K562 (cell line): ENCODE measurements at regions not wholly inside any gene's neighbourhood (a gene's known extent, or its start where the extent isn't known, plus 50 kb on each side); places are given as distances from the start of the nearest gene placed in this dataset.

Experiments used
- ATAC-seq: fragments of 200-7000 bp; cut with Tn5 transposase; 3 replicates; pipeline ENCODE4 v1.9.1; 2020; ENCODE audit warnings: moderate library complexity
- BruUV-seq: library from RNA; stranded (reverse); fragments of 400-500 nt; replicated peaks from 2 replicates; lab custom pipeline; 2021; lab: Mats Ljungman, UMichigan
- CTCF ChIA-PET: fragments of 300-600 bp; formaldehyde crosslinking; extraction: SDS; loops from one replicate; lab custom pipeline; 2021; ENCODE audit warnings: low intra/inter-chr PET ratio; lab: Yijun Ruan, JAX
- POLR2A ChIA-PET: fragments of 300-600, 350-650 bp; sonication (Branson Sonifier 250); formaldehyde crosslinking; extraction: SDS; loops from one replicate; lab custom pipeline; 2021; ENCODE audit warnings: antibody characterized with exemption, inconsistent platforms; lab: Yijun Ruan, JAX
- DNase-seq, 4 experiments: peaks; one replicate each; pipeline versions ENCODE4 v3.0.0 to v3.0.0-alpha.2; 2011 to 2018; ENCODE audit warnings: low spot score in 3 of 4, mixed read lengths in 3 of 4; ENCODE audit errors: extremely low read depth in 1 of 4
- FAIRE-seq: peaks from 2 replicates; lab custom pipeline; 2011; peaks lifted over from hg19 to GRCh38; lab: Jason Lieb, UNC
- H2AFZ ChIP-seq: 2 replicates; pipeline ENCODE4 v1.6.0; 2011; ENCODE audit warnings: low read depth, low read length, control low read depth, inconsistent platforms
- H3K27ac ChIP-seq: fragments of 200-600 bp; 3 replicates; pipeline ENCODE4 v1.8.0; 2011; ENCODE audit warnings: low read depth, mild to moderate bottlenecking, control low read depth, inconsistent platforms, low read length, moderate library complexity, mixed read lengths; ENCODE audit errors: extremely low read depth
- H3K27me3 ChIP-seq, 2 experiments: fragments of 300-600 bp in 1 of 2; 2 replicates in 1 of 2; 3 replicates in 1 of 2; pipeline versions ENCODE4 v1.6.0 to v1.8.0; 2011; ENCODE audit warnings: inconsistent platforms in 2 of 2, low read length in 2 of 2, mild to moderate bottlenecking in 1 of 2, mixed read lengths in 1 of 2, moderate library complexity in 1 of 2; ENCODE audit not compliant: control insufficient read depth in 2 of 2, insufficient read depth in 2 of 2
- H3K36me3 ChIP-seq: fragments of 300-600 bp; 3 replicates; pipeline ENCODE4 v1.8.0; 2011; ENCODE audit warnings: mild to moderate bottlenecking, low read length, inconsistent platforms; ENCODE audit not compliant: control insufficient read depth, insufficient read depth
- H3K4me1 ChIP-seq, 2 experiments: fragments of 200-600 bp in 1 of 2; replicated peaks in 1 of 2; 2 replicates in 1 of 2; 3 replicates in 1 of 2; pipeline versions ENCODE4 v1.5.1 to v1.8.0; 2011; ENCODE audit warnings: inconsistent platforms in 2 of 2, low read length in 2 of 2, mild to moderate bottlenecking in 1 of 2, mixed read lengths in 1 of 2, moderate library complexity in 1 of 2; ENCODE audit not compliant: control insufficient read depth in 2 of 2, insufficient read depth in 2 of 2
- H3K4me2 ChIP-seq: 2 replicates; pipeline ENCODE4 v1.6.1; 2011; ENCODE audit warnings: low read length, control low read depth, inconsistent platforms, mixed read lengths; ENCODE audit not compliant: insufficient read depth
- H3K4me3 ChIP-seq: fragments of 200-600 bp; sonication (generic), shearing (Covaris generic); 2 replicates; pipeline ENCODE4 v1.5.1; 2016; ENCODE audit warnings: control low read depth, inconsistent platforms
- H3K79me2 ChIP-seq: fragments of 200-600 bp; 3 replicates; pipeline ENCODE4 v1.8.0; 2011; ENCODE audit warnings: low read length, inconsistent platforms; ENCODE audit not compliant: control insufficient read depth, insufficient read depth
- H3K9ac ChIP-seq, 2 experiments: 2 replicates each; pipeline versions ENCODE4 v1.6.0 to v1.6.1; 2011; ENCODE audit warnings: low read depth in 2 of 2, low read length in 2 of 2, control low read depth in 1 of 2, inconsistent platforms in 1 of 2, mild to moderate bottlenecking in 1 of 2, mixed read lengths in 1 of 2; ENCODE audit not compliant: insufficient read depth in 1 of 2
- H3K9me1 ChIP-seq: one replicate; pipeline ENCODE4 v1.6.0; 2011; ENCODE audit warnings: inconsistent platforms, mild to moderate bottlenecking, low read length, moderate library complexity; ENCODE audit not compliant: control insufficient read depth, insufficient read depth
- H3K9me3 ChIP-seq: replicated peaks from 2 replicates; pipeline ENCODE4 v1.5.1; 2011; ENCODE audit warnings: low read depth, low read length, inconsistent platforms; ENCODE audit not compliant: control insufficient read depth, insufficient read depth
- H4K20me1 ChIP-seq: replicated peaks from 2 replicates; pipeline ENCODE4 v1.6.1; 2011; ENCODE audit warnings: low read length, inconsistent platforms, mixed read lengths; ENCODE audit not compliant: control insufficient read depth, insufficient read depth
- FOXA1 ChIP-seq: fragments of 450-650 bp; IDR thresholded peaks from 2 replicates; pipeline ENCODE4 v1.6.1; 2016; ENCODE audit warnings: mild to moderate bottlenecking, borderline replicate concordance
- HOXB6 ChIP-seq: fragments of 250-450 bp; sonication (Bioruptor Pico); IDR thresholded peaks from 2 replicates; pipeline ENCODE4 v1.5.1; 2022; ENCODE audit warnings: mild to moderate bottlenecking, borderline replicate concordance
- LCOR ChIP-seq: sonication (generic); formaldehyde crosslinking; IDR thresholded peaks from 2 replicates; pipeline ENCODE4 v1.8.0; 2022; ENCODE audit warnings: mild to moderate bottlenecking, missing genetic modification reagents
- NFXL1 ChIP-seq: fragments of 450-650 bp; formaldehyde crosslinking; IDR thresholded peaks from 2 replicates; pipeline ENCODE4 v1.4.0; 2021; ENCODE audit warnings: mild to moderate bottlenecking
- PHB2 ChIP-seq: fragments of 450-650 bp; IDR thresholded peaks from 2 replicates; pipeline ENCODE4 v1.6.1; 2017; ENCODE audit warnings: low read depth
- POLR2B ChIP-seq: fragments of 450-650 bp; IDR thresholded peaks from 2 replicates; pipeline ENCODE4 v1.6.1; 2018; ENCODE audit warnings: low read depth; ENCODE audit not compliant: partially characterized antibody
- WHSC1 ChIP-seq: IDR thresholded peaks from one replicate; pipeline ENCODE4 v1.6.1; 2012; ENCODE audit warnings: low read length, control low read depth, inconsistent platforms
- ZBTB8A ChIP-seq: fragments of 450-650 bp; IDR thresholded peaks from 2 replicates; pipeline ENCODE4 v1.6.1; 2018; ENCODE audit warnings: mild to moderate bottlenecking, moderate library complexity; ENCODE audit not compliant: partially characterized antibody
- ZNF408 ChIP-seq: fragments of 250-450 bp; sonication (Bioruptor Pico); IDR thresholded peaks from 2 replicates; pipeline ENCODE4 v1.4.0; 2020; ENCODE audit warnings: low read depth, mild to moderate bottlenecking, moderate library complexity
- ZSCAN32 ChIP-seq: fragments of 450-650 bp; formaldehyde crosslinking; IDR thresholded peaks from 2 replicates; pipeline ENCODE4 v1.4.0; 2020; ENCODE audit warnings: mild to moderate bottlenecking, moderate library complexity
- WGBS: fragments of 100-300 bp; shearing (Covaris generic); methylation state at CpG from one replicate; pipeline ENCODE4 v1.1.6; 2016; ENCODE audit warnings: low coverage, mixed read lengths; ENCODE audit not compliant: insufficient coverage; ENCODE audit errors: missing lambda C conversion rate; 5-methylcytosine and 5-hydroxymethylcytosine counted together
- in situ Hi-C: fragments of 300-500 bp; cut with MboI; formaldehyde crosslinking; loops from 4 replicates; pipeline ENCODE4 v1.15.0; 2018; ENCODE audit warnings: inconsistent platforms, mixed read lengths
- intact Hi-C: fragments of 100-400 bp; cut with micrococcal nuclease; formaldehyde crosslinking; loops from 2 replicates; pipeline ENCODE4 v1.14.2; 2022
- TF ChIP-seq, protein P1 (sequence below): fragments of 450-650 bp; formaldehyde crosslinking; IDR thresholded peaks from 2 replicates; pipeline ENCODE4 v1.4.0; 2022; ENCODE audit warnings: mild to moderate bottlenecking, moderate library complexity
- TF ChIP-seq, protein P2 (sequence below): fragments of 250-450 bp; sonication (Bioruptor Pico); IDR thresholded peaks from 2 replicates; pipeline ENCODE4 v1.5.0; 2021
- TF ChIP-seq, protein P3 (sequence below): sonication (generic); formaldehyde crosslinking; IDR thresholded peaks from 2 replicates; pipeline ENCODE4 v1.8.0; 2022; ENCODE audit warnings: missing genetic modification reagents, mild to moderate bottlenecking, moderate library complexity, borderline replicate concordance

DNA sequence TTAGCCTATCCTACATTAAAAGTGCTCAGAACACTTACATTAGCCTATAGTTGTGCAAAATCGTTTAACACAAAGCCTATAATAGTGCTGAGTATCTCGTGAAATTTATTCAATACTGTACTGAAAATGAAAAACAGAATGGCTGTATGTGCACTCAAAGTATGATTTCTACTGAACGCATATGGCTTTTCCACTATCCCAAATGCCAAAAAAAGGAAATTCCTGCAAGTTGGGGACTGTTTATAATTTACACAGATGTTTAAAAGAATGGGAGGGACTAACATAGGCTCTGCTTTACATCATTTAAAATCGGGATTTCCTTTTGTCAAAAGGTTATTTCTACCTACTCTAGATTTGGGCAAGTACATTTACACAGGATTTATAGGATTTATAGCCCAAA is 101.4 kb upstream of the PELI1 start:
- Histone ChIP-seq H3K27me3 (no peaks in the 10 kb centered on the region), H3K9me1 (no peaks in the 10 kb centered on the region), H3K4me1 (no peaks in the 10 kb centered on the region; a peak in 1 of 5 replicates), H3K9ac (no peak overlapping the region), H2AFZ (no peak overlapping the region), H3K79me2 (no peaks in the 10 kb centered on the region), H3K9me3 (no peaks in the 10 kb centered on the region), H3K4me3 (no peak overlapping the region), H3K4me2 (no peak overlapping the region), H3K36me3 (no peaks in the 10 kb centered on the region), H3K27ac (no peak overlapping the region)
- in situ Hi-C loops: no loop called here
- ChIA-PET CTCF (no interaction called here), POLR2A (no interaction called here)
- no TSS peak for BruUV-seq
- ATAC-seq (no peak), DNase-seq (no peak), FAIRE-seq (no peak)
- 3% methylated on average over 4 of the region's 4 CpGs for WGBS
- intact Hi-C loops: no loop called here
- TF ChIP-seq, protein P1, sequence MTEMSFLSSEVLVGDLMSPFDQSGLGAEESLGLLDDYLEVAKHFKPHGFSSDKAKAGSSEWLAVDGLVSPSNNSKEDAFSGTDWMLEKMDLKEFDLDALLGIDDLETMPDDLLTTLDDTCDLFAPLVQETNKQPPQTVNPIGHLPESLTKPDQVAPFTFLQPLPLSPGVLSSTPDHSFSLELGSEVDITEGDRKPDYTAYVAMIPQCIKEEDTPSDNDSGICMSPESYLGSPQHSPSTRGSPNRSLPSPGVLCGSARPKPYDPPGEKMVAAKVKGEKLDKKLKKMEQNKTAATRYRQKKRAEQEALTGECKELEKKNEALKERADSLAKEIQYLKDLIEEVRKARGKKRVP (CRISPR knock-in tag): no peak
- TF ChIP-seq FOXA1: no peak
- TF ChIP-seq WHSC1: no peak
- TF ChIP-seq POLR2B: no peak
- no peak for TF ChIP-seq ZBTB8A
- TF ChIP-seq PHB2: no peak
- TF ChIP-seq LCOR: no peak
- TF ChIP-seq, protein P2, sequence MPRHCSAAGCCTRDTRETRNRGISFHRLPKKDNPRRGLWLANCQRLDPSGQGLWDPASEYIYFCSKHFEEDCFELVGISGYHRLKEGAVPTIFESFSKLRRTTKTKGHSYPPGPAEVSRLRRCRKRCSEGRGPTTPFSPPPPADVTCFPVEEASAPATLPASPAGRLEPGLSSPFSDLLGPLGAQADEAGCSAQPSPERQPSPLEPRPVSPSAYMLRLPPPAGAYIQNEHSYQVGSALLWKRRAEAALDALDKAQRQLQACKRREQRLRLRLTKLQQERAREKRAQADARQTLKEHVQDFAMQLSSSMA (CRISPR knock-in tag): no peak
- no peak for TF ChIP-seq NFXL1 (CRISPR knock-in tag)
- no peak for TF ChIP-seq ZSCAN32 (CRISPR knock-in tag)
- TF ChIP-seq, protein P3, sequence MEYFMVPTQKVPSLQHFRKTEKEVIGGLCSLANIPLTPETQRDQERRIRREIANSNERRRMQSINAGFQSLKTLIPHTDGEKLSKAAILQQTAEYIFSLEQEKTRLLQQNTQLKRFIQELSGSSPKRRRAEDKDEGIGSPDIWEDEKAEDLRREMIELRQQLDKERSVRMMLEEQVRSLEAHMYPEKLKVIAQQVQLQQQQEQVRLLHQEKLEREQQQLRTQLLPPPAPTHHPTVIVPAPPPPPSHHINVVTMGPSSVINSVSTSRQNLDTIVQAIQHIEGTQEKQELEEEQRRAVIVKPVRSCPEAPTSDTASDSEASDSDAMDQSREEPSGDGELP: no peak
- TF ChIP-seq ZNF408 (CRISPR knock-in tag): no peak
- no peak for TF ChIP-seq HOXB6
- TF ChIP-seq, all 486 proteins: peak for 0
- H4K20me1 ChIP-seq: no peaks in the 10 kb centered on the region
